Loucy (cell line): ENCODE measurements at regions not wholly inside any gene's neighbourhood (a gene's known extent, or its start where the extent isn't known, plus 50 kb on each side); places are given as distances from the start of the nearest gene placed in this dataset.

Experiments
- CTCF ChIP-seq: fragments of 200-600 bp; sonication (generic); conservative IDR thresholded peaks from 2 replicates; pipeline ENCODE4 v1.5.1; 2014; ENCODE audit warnings: mild to moderate bottlenecking, antibody characterized with exemption, low read length
- EZH2phosphoT487 ChIP-seq: fragments of 200-600 bp; IDR thresholded peaks from 2 replicates; pipeline ENCODE4 v1.6.1; 2018; ENCODE audit warnings: antibody characterized with exemption, mild to moderate bottlenecking, moderate library complexity, borderline replicate concordance

GRCh38 chr6:150464966-150465365 lies 96.2 kb downstream of the IYD start:
- no peak for TF ChIP-seq CTCF
- no peak for TF ChIP-seq EZH2phosphoT487
